Anterior cingulate cortex (tissue), 58 donors: ENCODE measurements at regions not wholly inside any gene's neighbourhood (a gene's known extent, or its start where the extent isn't known, plus 50 kb on each side); places are given as distances from the start of the nearest gene placed in this dataset.

Source experiments
- DNase-seq, 58 donors: peaks; one replicate each; lab custom pipeline; 2025; lab: John Stamatoyannopoulos, UW

DNA sequence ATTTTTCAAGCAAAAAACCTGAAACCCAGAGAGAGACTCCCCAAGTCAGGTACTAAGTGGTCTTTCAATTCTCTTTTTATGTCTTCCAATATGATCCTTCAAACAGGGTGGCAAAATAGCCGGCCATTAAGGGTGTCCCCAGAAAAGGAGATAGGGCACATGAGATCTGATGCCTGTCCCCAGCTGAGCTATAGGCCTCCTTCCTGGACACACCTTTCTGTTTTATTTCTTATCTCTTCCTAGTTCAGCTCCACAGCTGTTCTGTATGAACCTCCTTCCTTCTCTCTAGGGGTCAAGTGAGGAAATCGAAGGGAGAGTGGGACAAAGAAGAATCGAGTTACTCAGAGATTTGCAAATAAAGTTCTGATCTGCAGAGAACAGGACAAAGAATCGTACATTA lies 112.4 kb upstream of the ATP1A1 start:
- DNase-seq = no peak

DNA sequence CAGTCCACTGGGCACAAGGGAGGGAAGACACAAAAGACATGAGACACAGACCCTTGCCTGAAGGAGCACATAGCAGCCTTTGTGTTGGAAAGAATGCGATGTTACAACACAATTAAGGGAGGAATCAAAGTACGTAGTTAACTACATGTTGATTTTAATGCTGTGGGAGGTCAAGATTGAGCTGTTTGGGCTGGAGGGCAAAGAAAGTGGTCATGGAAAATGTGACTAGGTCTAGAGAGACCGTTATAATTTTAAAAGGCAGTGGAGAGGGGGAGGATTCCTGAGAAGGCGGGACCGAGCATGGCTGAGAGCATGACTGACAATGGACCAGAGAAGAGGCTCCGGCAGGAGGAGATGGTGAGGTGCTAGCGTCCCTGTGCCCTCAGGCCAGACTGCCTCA lies 111.8 kb upstream of the ATP1A1 start:
- DNase-seq = no peak

DNA sequence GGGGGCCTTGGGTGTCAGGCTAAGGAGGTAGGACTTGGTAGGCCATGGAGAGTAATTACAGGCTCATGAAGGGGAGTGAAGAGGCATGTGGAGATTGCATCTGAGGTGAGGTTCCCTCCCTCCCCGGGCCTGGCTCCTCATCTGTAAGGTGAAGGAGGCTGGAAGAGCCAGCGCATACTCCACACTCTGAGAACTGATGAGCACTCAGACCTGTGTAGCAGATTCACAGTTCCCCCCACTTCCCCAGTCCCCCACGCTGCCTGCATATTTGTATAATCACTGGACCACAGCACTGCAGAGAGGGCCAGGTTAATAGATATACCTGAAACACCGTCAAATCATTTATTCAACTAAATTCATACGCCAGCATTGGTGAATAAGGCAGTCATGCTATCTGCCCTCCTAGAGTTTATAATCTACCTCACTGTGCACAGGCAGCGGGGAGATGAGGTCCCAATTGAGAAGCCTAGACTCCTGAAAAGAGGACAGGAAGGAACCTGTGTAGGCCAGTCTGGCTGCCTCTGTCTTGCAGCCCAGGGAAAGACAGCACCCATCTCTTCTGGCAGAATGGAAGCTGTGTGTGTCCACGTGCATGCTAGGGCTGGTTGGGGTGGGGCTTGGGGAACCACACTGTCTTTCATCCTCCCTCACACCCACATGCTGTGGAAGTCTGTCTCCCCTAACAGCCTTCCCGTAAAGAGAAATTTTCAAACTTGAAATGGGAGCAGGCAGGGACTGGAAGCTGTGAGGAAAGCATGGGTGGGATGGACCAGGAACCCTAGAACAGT lies 110.6 kb upstream of the ATP1A1 start:
- peak in 2 of 58 donors; percentile 5 to 14 for DNase-seq

DNA sequence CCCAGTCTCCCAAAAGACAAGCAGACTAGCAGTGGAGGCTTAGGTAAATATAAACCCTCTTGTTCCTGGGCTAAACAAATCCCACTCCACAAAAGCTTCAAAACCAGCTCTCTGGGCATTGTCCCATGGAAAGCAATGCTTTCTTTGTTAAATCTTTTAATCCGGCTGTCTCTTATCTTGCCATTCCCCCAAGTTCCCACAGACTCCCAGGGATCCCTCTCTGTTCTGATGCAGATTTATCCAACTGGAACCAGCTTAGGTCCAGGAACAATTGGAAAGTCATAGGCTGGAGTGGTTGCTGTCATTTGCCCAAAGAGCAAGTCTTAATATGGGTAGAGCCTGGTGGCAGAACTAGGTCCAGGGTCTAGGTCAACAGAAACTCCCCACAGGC lies 110.1 kb upstream of the ATP1A1 start:
- DNase-seq = no peak

DNA sequence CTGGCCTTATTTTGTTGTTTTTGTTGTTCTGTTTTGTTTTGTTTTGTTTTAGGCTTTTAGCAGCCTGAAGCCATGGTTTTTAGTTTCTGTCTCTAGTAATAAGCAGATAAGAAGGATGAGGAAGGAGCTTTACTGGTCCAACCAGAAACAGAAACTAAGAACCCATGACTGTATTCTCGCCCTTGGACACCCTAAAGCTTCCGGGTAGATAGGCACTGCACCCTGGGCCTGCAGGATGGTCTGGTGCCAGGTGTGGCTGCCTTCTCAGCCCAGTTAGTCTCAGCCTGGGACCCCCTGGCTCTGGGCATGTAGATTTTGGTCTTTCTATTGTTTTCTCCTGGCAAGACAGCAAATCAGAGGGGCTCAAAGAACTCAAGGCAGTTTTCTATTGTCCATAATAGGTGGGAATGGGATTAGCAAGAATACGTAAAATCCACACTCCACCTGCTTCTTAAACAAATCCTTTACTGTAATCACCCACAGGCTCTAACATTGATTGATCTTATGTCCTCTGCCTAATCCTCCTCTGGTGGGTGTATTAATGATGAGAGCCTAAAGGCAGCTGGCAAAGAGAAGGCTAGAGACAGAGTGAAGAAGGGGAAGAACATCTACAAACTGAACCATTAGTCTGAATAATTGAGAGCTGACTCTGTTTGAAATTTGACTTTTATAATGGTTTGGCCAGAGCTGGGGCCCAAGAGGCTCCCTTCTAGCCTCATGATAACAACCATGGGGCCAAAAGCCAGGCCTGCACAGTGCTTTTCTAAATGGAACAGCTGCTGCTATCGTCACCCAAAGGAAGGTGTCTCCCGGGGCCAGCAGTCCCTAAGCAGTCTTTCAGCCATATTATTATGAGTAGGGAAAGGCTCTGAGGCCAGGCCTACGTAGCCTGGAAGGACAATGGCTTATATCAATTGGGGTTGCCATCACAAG lies 106.8 kb upstream of the ATP1A1 start:
- DNase-seq = no peak

DNA sequence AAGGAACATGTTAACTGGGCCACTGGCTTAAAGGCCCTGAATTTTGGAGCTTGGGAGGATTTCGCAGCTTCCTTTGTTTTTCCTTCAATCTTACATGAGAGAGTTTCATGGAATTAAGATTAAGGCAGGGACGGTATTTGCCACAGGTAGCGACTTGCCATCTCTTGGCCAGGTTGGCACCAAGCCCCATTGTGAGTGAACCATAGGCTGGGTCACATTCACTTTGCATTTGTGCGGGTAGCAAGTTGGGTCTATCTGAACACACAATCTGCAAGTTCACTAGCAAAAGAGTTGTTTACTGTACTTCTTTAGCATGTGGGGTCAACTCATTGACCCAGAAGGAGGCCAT lies 106.2 kb upstream of the ATP1A1 start:
- no peak for DNase-seq

DNA sequence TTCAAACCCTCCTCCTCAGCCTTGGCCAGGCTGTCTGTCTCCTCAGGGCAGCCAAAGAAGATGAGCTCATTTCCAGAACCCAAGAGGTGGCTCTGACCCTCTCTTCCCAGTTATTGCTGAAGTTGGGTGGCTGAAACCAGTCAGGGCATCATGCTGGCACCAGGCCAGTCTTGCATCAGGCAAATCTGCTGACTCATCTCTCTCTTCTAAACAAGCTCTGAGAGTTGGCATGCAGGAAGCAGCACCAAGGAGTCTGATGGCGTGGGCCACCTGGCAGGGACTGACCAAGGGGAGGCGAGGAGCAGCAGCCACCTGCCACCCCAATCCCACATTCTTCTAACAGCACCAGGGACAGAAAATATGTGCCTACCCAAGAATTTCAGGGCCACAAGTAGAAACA lies 104.8 kb upstream of the ATP1A1 start:
- peak in 38 of 58 donors; percentile 4 to 72 (median 19) for DNase-seq

DNA sequence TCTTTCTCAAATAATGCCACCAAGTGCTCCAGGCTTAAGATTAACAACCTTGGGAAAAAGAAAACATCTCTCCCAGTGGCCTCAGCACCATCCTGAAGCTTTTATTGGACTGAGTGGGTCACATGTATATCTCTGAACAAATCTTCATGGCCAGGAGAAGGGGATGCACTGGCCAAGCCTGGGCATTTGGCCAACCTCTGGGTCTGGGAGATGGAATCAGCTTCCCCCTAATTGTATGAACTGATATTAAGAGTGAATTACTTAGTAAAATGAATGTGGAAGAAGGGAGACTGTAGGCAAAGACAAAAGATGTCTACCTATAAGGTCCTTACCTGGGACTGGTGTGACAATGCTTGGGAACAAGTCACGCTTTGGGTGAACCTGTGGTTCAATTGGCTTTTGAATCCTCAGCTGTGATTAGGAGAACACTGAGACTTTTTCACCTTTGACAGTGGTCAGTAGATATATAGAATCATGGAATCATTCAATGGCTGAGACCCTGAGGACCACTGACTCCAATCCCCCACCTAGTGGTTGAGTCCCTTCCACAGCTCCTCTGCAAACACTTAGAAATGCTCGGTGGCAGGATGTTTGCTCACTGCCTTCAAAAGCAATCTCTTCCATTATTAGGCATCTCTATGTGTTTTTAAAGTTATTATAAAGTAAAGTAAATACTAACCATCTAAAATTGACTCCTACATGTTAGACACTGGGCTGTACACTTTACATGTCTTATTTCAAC lies 102.6 kb upstream of the ATP1A1 start:
- DNase-seq = no peak

DNA sequence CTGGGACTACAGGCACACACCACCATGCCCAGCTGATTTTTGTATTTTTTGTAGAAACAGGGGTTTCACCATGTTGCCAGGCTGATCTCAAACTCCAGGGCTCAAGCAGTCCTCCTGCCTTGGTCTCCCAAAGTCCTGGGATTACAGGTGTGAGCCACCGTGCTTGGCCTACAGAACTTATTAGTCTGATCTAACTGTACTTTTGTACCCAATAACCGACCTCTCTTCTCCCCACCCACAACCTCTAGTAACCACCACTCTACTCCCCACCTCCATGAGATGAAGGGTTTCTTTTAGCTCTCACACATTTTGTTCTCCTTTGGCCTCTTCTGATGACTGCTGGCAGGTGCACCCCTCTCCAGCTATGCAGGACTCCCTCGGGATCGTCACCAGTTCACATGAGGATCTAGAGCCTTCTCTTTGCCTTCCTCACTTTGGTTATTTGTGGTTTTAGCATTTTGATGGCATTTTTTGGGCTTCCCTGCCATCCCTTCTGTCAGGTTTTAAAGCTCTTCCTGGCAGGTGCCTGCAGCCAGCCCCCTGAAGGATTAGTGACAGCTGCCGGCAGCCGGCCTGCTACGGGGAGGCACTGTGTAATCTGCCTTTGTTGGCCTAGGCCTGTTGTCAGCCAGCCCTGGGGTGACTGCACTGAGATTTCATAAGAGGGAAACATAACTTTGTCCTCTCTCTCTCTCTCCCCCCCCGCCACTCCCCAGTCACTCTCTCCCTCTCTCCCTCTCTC lies 99.8 kb upstream of the ATP1A1 start:
- DNase-seq = no peak

DNA sequence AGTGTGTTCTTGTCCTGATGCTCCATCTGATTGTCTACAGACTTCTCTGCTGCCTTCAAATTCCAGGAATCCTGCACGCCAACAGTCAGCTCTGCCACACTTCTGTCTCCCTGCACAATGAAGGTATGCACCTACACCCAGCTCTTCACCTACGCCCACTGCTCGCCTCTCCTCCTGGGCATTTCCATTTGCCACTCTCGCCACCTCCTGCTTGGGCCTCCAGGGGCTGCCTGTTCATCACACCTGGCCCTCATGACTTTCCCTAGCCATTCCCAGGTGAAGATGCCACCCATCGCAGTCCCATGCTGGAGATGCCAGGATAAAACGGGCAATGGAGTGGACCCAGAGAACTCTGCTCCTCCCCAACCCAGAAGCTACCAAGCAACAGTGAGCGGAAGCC lies 96.5 kb upstream of the ATP1A1 start:
- DNase-seq = no peak

DNA sequence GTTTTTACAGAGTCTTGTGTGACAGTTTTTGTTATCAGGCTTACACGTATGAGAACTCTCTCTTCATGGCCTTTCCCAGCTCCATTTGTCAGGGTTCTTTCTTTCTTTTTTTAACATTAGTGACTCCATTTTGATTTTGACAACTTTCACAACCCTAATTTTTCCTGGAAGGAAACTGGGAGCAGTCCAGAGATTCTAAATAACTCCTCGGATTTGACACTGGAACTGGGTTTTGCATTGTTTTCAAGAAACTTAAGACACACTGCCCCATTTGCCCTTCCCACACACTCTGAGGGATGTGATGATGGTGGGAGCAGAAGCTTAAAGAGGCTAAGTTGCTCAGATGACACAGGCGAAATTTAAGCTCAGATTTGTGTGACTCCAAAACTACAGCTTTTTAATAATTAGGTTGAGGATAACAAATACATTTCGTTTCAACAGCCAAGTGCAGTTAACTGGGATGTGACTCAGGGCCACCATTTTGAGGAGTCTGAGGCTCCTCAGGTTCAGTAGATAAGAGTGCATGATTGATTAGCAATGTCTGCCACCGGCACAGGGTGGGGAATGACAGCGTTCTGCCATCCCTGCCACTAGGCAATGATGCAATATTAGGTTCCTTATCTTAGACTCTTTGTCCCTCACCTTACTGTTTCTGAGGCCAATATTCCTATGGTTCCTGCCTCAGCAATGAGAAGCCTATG lies 95.1 kb upstream of the ATP1A1 start:
- DNase-seq = no peak

DNA sequence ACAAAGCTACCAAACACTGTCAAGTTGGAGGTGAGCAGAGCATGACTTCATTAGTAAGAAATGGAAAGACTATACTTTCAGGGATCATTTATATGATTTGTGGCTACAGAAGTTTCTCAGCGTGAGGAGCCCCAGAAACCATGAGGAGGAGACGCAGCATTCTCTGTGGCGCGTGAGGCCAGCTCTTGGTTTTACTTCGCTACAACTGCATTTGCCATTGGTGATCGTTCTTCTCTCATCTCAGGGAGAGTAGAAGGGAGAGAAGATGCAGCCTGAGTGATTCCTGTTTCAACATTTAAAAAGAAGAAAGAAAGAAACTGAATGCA lies 94.5 kb upstream of the ATP1A1 start:
- DNase-seq = no peak

DNA sequence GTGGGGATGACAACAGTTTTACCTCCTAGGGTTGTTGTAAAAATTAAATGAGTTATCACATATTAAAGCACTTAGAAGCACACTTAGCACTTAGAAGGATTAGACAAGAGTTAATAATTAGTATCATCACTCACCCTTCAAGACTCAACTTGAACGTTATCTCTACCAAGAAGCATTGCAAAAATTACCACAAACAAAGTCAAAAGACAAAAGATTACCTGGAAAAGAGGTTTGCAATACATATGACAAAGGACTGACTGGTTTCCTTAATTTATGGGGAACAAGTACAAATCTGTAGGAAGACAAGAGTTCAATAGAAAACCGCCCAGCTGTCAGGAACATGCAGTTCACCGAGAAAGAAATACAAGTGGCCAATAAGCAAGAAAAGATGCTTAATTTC lies 93.3 kb upstream of the ATP1A1 start:
- DNase-seq = no peak

DNA sequence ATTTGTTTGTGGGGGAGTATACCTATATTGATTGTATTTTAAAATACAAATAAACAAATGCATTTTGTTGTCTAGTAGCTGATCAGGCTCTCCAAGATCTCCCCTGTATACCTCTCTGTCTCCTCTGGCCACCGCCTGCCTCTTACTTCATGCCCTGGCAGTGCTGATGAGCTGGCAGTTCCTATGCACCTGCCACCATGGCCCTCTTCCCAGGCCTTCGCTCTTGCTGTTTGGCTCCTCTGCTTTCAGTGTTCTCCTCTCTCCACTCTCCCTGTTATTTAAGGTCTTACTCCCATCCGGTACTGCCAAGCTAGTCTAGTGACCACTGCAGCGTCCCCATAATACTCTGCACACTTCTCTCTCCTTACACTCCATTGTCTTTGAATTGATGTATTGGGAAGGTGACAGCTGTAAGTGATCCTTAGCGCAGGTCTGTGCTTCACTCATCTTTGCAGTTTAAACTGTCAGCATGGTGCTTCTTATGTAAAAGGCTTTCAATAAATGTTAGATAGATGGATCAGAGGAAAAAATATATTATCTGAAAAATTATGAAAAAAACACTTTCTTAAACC lies 88.1 kb upstream of the ATP1A1 start:
- peak in 1 of 58 donors; percentile 0 for DNase-seq

DNA sequence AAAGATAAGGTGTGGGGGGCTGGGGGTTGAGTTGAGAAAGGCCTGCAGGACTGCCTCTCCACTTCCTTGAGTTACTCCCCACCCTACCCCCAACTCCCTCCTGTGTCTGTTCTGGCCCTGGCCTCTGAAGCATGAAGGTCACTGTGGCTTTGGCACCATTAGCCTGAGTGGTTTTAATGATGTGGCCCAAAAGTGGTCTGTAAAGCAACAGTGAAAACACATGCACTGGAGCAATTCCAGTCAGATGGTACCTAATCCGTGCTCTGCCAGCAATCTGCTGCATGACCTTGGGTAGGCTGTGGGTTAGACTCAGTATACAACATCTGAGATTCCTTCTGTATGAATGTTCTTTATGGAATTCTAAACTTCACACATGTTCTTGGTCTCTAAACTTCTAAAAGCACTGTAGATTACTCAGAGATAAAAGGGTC lies 86.5 kb upstream of the ATP1A1 start:
- DNase-seq = no peak

DNA sequence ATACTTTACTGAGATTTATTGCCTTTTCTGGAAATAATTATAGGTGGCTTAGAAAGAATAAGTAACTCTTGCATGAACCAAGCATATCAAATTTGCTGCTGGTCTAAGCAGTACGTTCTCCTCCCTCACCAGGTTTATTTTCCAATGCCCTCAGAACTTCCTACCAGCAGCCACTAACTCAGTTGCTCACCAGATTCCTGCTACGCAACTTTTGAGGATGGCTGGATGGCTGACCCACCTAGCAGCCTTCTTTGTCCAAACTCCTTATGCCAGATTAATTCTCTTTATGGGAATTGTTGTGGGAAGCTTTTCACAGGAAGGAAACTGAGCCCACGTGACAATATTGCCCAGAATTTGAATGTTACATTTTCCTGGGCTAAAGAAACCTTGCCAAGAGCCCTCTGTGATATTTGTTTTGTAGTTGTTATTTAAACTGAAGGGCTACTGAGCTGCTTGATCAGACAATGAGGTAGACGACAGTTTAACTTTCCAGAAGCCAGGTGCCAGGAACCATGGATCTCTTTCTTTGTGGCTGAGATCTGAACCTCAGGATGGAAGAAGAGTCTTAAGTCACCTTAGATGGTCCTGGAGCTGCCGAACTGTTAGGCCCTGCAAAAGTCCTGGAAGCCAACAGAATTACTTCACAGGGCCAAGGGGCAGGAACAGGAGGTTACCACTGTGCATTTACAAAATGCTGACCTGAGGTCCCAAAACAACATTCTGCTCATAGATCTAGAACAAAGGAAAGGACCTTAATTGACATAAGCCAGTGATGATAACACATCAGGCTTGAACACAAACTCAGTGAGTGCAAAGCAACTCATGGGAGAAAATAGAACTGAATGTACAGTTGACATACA lies 85.5 kb upstream of the ATP1A1 start:
- no peak for DNase-seq

DNA sequence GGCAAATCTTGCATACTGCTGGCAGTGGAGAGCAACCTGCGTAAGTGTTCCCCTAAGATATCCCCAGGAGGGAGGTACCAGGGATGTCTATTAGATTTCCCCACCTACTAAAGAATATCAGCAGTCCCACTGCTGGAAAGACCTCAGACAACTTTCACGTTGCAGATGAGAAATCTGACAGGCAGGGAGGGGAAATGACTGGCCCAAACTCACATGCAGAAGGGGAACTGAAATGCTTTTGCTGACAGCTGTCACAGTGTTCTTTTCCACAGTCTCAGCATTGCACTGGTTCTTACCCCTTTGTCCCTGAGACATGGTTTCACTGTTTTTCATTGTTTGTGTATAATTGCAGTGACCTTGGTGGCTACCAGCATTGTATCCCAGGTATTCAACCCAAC lies 84.8 kb upstream of the ATP1A1 start:
- no peak for DNase-seq

DNA sequence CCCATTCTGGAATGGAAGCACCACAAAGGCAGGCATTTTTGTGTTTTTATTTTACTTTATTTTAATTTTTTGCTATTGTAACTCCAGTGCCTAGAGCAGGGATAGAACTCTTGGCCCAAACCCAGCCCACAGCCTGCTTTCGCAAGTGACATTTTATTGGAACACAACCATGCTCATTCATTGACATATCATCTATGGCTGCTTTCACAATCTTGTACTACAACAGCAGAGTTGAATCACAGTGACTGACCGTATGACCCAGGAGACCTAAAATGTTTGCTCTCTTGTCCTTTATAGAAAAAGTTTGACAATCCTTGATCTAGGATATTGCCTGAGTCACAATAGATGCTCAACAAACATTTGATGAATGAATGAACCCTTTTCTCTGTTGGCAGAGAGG lies 83.9 kb upstream of the ATP1A1 start:
- DNase-seq = no peak
